Activated B cell treated with CpG ODN at 0.5 μM for 24 hours (primary cell): ENCODE measurements at regions not wholly inside any gene's neighbourhood (a gene's known extent, or its start where the extent isn't known, plus 50 kb on each side); places are given as distances from the start of the nearest gene placed in this dataset.

ENCODE experiments used
- ATAC-seq: fragments of 200-7000 bp; cut with Tn5 transposase; one replicate; pipeline ENCODE4 v1.10.0; 2021; ENCODE audit warnings: low read depth, mild to moderate bottlenecking, moderate library complexity
- CTCF ChIA-PET: fragments of 350-600 bp; sonication (Branson Sonifier 250); formaldehyde crosslinking; loops from one replicate; lab custom pipeline; 2021; ENCODE audit warnings: antibody characterized with exemption; lab: Charles Lee
- POLR2A ChIA-PET: fragments of 350-600 bp; sonication (Branson Sonifier 250); formaldehyde crosslinking; loops from one replicate; lab custom pipeline; 2021; ENCODE audit warnings: antibody characterized with exemption; lab: Charles Lee
- DNase-seq: peaks from one replicate; pipeline ENCODE4 v3.0.0; 2022
- H3K27ac Mint-ChIP-seq: one replicate; pipeline ENCODE4 v1.8.0; 2020; ENCODE audit warnings: mixed read lengths
- H3K27me3 Mint-ChIP-seq: one replicate; pipeline ENCODE4 v1.8.0; 2021; ENCODE audit warnings: mixed read lengths
- H3K36me3 Mint-ChIP-seq: one replicate; pipeline ENCODE4 v1.8.0; 2021; ENCODE audit warnings: low read depth, mixed read lengths
- H3K4me1 Mint-ChIP-seq: one replicate; pipeline ENCODE4 v1.8.0; 2021; ENCODE audit warnings: mixed read lengths
- H3K4me3 Mint-ChIP-seq: one replicate; pipeline ENCODE4 v1.8.0; 2020; ENCODE audit warnings: mild to moderate bottlenecking, mixed read lengths
- H3K9me3 Mint-ChIP-seq: one replicate; pipeline ENCODE4 v1.8.0; 2020; ENCODE audit warnings: mixed read lengths
- intact Hi-C: fragments of 100-400 bp; cut with micrococcal nuclease; formaldehyde crosslinking; loops from one replicate; pipeline ENCODE4 v1.15.1; 2024
- TF ChIP-seq, protein P1 (sequence below): fragments of 200-600 bp; IDR thresholded peaks from one replicate; pipeline ENCODE4 v1.8.0; 2022; ENCODE audit warnings: antibody characterized with exemption, mild to moderate bottlenecking

DNA sequence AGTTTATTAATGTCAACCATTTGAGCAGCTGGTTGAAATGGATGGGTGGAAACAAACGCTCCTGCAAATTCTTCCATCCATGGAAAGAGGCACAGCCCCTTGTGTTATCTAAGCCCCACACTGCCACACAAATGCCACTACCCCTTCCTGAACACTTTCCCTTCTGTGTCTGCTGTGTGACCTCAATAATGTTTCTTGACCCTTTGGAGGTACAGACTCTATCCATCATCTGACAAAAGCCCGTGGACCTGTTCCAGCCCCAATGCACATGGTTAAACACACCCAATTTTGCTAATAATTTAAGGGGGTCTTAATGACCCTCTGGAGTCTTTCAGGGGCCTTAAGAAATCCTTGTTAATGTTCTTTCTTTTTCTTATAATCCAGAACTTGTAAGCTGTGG is 482.2 kb upstream of the CFAP20DC start:
- Mint-ChIP-seq H3K4me3 (no peak overlapping the region), H3K9me3 (no peaks in the 10 kb centered on the region), H3K36me3 (no peaks in the 10 kb centered on the region), H3K4me1 (no peaks in the 10 kb centered on the region), H3K27ac (no peak overlapping the region), H3K27me3 (no peaks in the 10 kb centered on the region)
- POLR2A ChIA-PET = no interaction called here
- intact Hi-C loops = no loop called here
- no peak for DNase-seq
- TF ChIP-seq, protein P1, sequence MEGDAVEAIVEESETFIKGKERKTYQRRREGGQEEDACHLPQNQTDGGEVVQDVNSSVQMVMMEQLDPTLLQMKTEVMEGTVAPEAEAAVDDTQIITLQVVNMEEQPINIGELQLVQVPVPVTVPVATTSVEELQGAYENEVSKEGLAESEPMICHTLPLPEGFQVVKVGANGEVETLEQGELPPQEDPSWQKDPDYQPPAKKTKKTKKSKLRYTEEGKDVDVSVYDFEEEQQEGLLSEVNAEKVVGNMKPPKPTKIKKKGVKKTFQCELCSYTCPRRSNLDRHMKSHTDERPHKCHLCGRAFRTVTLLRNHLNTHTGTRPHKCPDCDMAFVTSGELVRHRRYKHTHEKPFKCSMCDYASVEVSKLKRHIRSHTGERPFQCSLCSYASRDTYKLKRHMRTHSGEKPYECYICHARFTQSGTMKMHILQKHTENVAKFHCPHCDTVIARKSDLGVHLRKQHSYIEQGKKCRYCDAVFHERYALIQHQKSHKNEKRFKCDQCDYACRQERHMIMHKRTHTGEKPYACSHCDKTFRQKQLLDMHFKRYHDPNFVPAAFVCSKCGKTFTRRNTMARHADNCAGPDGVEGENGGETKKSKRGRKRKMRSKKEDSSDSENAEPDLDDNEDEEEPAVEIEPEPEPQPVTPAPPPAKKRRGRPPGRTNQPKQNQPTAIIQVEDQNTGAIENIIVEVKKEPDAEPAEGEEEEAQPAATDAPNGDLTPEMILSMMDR = no peak
- CTCF ChIA-PET = no interaction called here
- no peak for ATAC-seq

- no peak for DNase-seq
- POLR2A ChIA-PET = no interaction called here
- Mint-ChIP-seq H3K36me3 (no peaks in the 10 kb centered on the region), H3K4me1 (no peaks in the 10 kb centered on the region), H3K9me3 (no peaks in the 10 kb centered on the region), H3K4me3 (no peak overlapping the region), H3K27ac (no peak overlapping the region), H3K27me3 (no peaks in the 10 kb centered on the region)
- TF ChIP-seq, protein P1 = no peak
- CTCF ChIA-PET = no interaction called here
- intact Hi-C loops = no loop called here
- no peak for ATAC-seq
Measured at GRCh38 chr3:59531066-59531745, 481.4 kb upstream of the CFAP20DC start.

- DNase-seq = no peak
- ATAC-seq = no peak
- Mint-ChIP-seq H3K27me3 (peaks cover 2% of the 10 kb centered on the region), H3K4me1 (no peaks in the 10 kb centered on the region), H3K4me3 (no peak overlapping the region), H3K36me3 (no peaks in the 10 kb centered on the region), H3K27ac (no peak overlapping the region), H3K9me3 (no peaks in the 10 kb centered on the region)
- intact Hi-C loops = no loop called here
- TF ChIP-seq, protein P1 = no peak
- POLR2A ChIA-PET = no interaction called here
- CTCF ChIA-PET = no interaction called here
Measured at GRCh38 chr3:59528251-59528650, 478.4 kb upstream of the CFAP20DC start.

DNA sequence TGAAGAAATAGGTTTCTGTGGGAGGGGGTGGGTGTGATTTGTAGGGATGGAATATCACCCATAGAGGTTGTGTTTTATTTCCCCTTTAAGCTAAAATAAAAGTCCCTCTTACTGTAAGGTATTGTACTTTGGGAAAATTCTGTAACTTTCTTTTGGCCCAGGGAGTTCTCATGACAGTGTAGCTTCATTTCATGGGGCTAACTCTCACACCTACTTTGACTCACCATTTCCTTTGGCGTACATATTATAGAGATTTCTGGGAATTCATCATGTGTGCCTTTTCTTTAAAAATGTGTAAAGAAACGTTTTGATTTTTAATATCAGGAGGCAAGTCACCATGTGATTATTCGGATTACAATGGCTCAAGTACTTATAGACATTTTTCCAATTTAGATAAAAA is 477.7 kb upstream of the CFAP20DC start:
- no peak for ATAC-seq
- Mint-ChIP-seq H3K4me3 (no peak overlapping the region), H3K36me3 (no peaks in the 10 kb centered on the region), H3K4me1 (no peaks in the 10 kb centered on the region), H3K27me3 (peaks cover 2% of the 10 kb centered on the region), H3K9me3 (no peaks in the 10 kb centered on the region), H3K27ac (no peak overlapping the region)
- ChIA-PET CTCF (no interaction called here), POLR2A (no interaction called here)
- intact Hi-C loops = no loop called here
- TF ChIP-seq, protein P1 = no peak
- DNase-seq = no peak

- no peaks in the 10 kb centered on the region for H3K9me3 Mint-ChIP-seq
- H3K36me3 Mint-ChIP-seq = no peaks in the 10 kb centered on the region
- H3K27me3 Mint-ChIP-seq = peaks cover 2% of the 10 kb centered on the region
- ChIA-PET POLR2A (no interaction called here), CTCF (no interaction called here)
- H3K4me3 Mint-ChIP-seq = no peak overlapping the region
- intact Hi-C loops = no loop called here
- DNase-seq (no peak), ATAC-seq (no peak)
- TF ChIP-seq, protein P1 = no peak
- no peaks in the 10 kb centered on the region for H3K4me1 Mint-ChIP-seq
- H3K27ac Mint-ChIP-seq = no peak overlapping the region
Measured at GRCh38 chr3:59526999-59527398, 477.2 kb upstream of the CFAP20DC start.
